ENCODE measurements at regions not wholly inside any gene's neighbourhood (a gene's known extent, or its start where the extent isn't known, plus 50 kb on each side); places are given as distances from the start of the nearest gene placed in this dataset.

GRCh38 chr15:62612771-62613170, 429.8 kb upstream of the TPM1 start:
- no peak for DNase-seq (ENCODE audit: low read depth)
- Histone ChIP-seq H3K36me3 (ENCODE audit: control insufficient read depth, insufficient read depth, low read length) (no peaks in the 10 kb centered on the region), H3K4me3 (ENCODE audit: low read depth, low read length) (no peak overlapping the region), H3K27me3 (ENCODE audit: control insufficient read depth, insufficient read depth, low read length) (no peaks in the 10 kb centered on the region)
- no peak for TF ChIP-seq CTCF (IDR thresholded peaks at IDR 0.05; ENCODE audit: insufficient read depth, low read length, poor library complexity, severe bottlenecking)

GRCh38 chr15:62616746-62617145, 425.8 kb upstream of the TPM1 start:
- no peak for TF ChIP-seq CTCF (IDR thresholded peaks at IDR 0.05; ENCODE audit: insufficient read depth, low read length, poor library complexity, severe bottlenecking)
- no peak for DNase-seq (ENCODE audit: low read depth)
- H3K4me3 ChIP-seq (ENCODE audit: low read depth, low read length), result no peak overlapping the region
- H3K27me3 ChIP-seq (ENCODE audit: control insufficient read depth, insufficient read depth, low read length), result no peaks in the 10 kb centered on the region
- H3K36me3 ChIP-seq (ENCODE audit: control insufficient read depth, insufficient read depth, low read length), result no peaks in the 10 kb centered on the region

- H3K36me3 ChIP-seq (ENCODE audit: control insufficient read depth, insufficient read depth, low read length), result no peaks in the 10 kb centered on the region
- no peak for DNase-seq (ENCODE audit: low read depth)
- H3K4me3 ChIP-seq (ENCODE audit: low read depth, low read length), result no peak overlapping the region
- no peaks in the 10 kb centered on the region for H3K27me3 ChIP-seq (ENCODE audit: control insufficient read depth, insufficient read depth, low read length)
- no peak for TF ChIP-seq CTCF (IDR thresholded peaks at IDR 0.05; ENCODE audit: insufficient read depth, low read length, poor library complexity, severe bottlenecking)
These were observed 424.8 kb upstream of the TPM1 start for GRCh38 chr15:62617741-62618140.

GRCh38 chr15:62618432-62618831, 424.1 kb upstream of the TPM1 start:
- no peak for DNase-seq (ENCODE audit: low read depth)
- H3K4me3 ChIP-seq (ENCODE audit: low read depth, low read length), result no peak overlapping the region
- TF ChIP-seq CTCF (IDR thresholded peaks at IDR 0.05; ENCODE audit: insufficient read depth, low read length, poor library complexity, severe bottlenecking), result peak; percentile 27

GRCh38 chr15:62618846-62619504, 423.6 kb upstream of the TPM1 start:
- no peaks in the 10 kb centered on the region for H3K36me3 ChIP-seq (ENCODE audit: control insufficient read depth, insufficient read depth, low read length)
- DNase-seq (ENCODE audit: low read depth), result no peak
- H3K4me3 ChIP-seq (ENCODE audit: low read depth, low read length), result no peak overlapping the region
- TF ChIP-seq CTCF (IDR thresholded peaks at IDR 0.05; ENCODE audit: insufficient read depth, low read length, poor library complexity, severe bottlenecking), result no peak
- no peaks in the 10 kb centered on the region for H3K27me3 ChIP-seq (ENCODE audit: control insufficient read depth, insufficient read depth, low read length)

More at GRCh38 chr15:62618432-62618831, 424.1 kb upstream of the TPM1 start:
- Histone ChIP-seq H3K27me3 (ENCODE audit: control insufficient read depth, insufficient read depth, low read length) (no peaks in the 10 kb centered on the region), H3K36me3 (ENCODE audit: control insufficient read depth, insufficient read depth, low read length) (no peaks in the 10 kb centered on the region)

GRCh38 chr15:62619526-62619925, 423.0 kb upstream of the TPM1 start:
- Histone ChIP-seq H3K27me3 (ENCODE audit: control insufficient read depth, insufficient read depth, low read length) (no peaks in the 10 kb centered on the region), H3K4me3 (ENCODE audit: low read depth, low read length) (no peak overlapping the region), H3K36me3 (ENCODE audit: control insufficient read depth, insufficient read depth, low read length) (no peaks in the 10 kb centered on the region)
- DNase-seq (ENCODE audit: low read depth), result no peak
- TF ChIP-seq CTCF (IDR thresholded peaks at IDR 0.05; ENCODE audit: insufficient read depth, low read length, poor library complexity, severe bottlenecking), result no peak

Measured in kidney epithelial cell (primary cell).